ENCODE measurements at regions not wholly inside any gene's neighbourhood (a gene's known extent, or its start where the extent isn't known, plus 50 kb on each side); places are given as distances from the start of the nearest gene placed in this dataset.
A peak's percentile ranks its signal among the peaks of the same experiment; 100 is the strongest.

- 78 to 88% methylated on average over 4 to 6 of the region's 7 CpGs for WGBS, 2 donors
- Histone ChIP-seq H3K9me3 (no peaks in the 10 kb centered on the region), H3K4me3 (no peak overlapping the region), H3K27me3 (no peaks in the 10 kb centered on the region), H3K27ac (peak overlapping the region in 1 of 4 donors; percentile 1), H3K36me3 (no peaks in the 10 kb centered on the region), H3K4me1 (peaks cover 0 to 17% (median 5%) of the 10 kb centered on the region in 3 donors)
- TF ChIP-seq CTCF (IDR thresholded peaks at IDR 0.05): no peak
- TF ChIP-seq POLR2A (IDR thresholded peaks at IDR 0.05): no peak
- DNase-seq: no peak
- intact Hi-C loops (cut with DNase I): no loop called here
These were observed 176.5 kb downstream of the SNX18 start for GRCh38 chr5:54693936-54694657.

- TF ChIP-seq CTCF (IDR thresholded peaks at IDR 0.05): no peak
- TF ChIP-seq POLR2A (IDR thresholded peaks at IDR 0.05): no peak
- Histone ChIP-seq H3K4me3 (no peak overlapping the region), H3K4me1 (peaks cover 0 to 15% (median 5%) of the 10 kb centered on the region in 3 donors), H3K27ac (no peak overlapping the region), H3K9me3 (no peaks in the 10 kb centered on the region), H3K36me3 (no peaks in the 10 kb centered on the region), H3K27me3 (no peaks in the 10 kb centered on the region)
- intact Hi-C loops (cut with DNase I): no loop called here
- no peak for DNase-seq
- 60 to 78% methylated on average over 4 of the region's 4 CpGs for WGBS, 2 donors
These were observed 175.1 kb downstream of the SNX18 start for GRCh38 chr5:54692631-54693030.

GRCh38 chr5:54691656-54692055 is 174.1 kb downstream of the SNX18 start:
- Histone ChIP-seq H3K36me3 (no peaks in the 10 kb centered on the region), H3K27ac (no peak overlapping the region), H3K27me3 (no peaks in the 10 kb centered on the region), H3K4me3 (no peak overlapping the region), H3K4me1 (peaks cover 0 to 6% (median 0%) of the 10 kb centered on the region in 3 donors), H3K9me3 (no peaks in the 10 kb centered on the region)
- DNase-seq: no peak
- 76 to 78% methylated on average over 3 of the region's 3 CpGs for WGBS, 2 donors
- TF ChIP-seq CTCF (IDR thresholded peaks at IDR 0.05): no peak
- TF ChIP-seq POLR2A (IDR thresholded peaks at IDR 0.05): no peak
- intact Hi-C loops (cut with DNase I): no loop called here

- intact Hi-C loops (cut with DNase I): no loop called here
- H3K36me3 ChIP-seq: no peaks in the 10 kb centered on the region
- H3K9me3 ChIP-seq: no peaks in the 10 kb centered on the region
- no peaks in the 10 kb centered on the region for H3K4me1 ChIP-seq
- DNase-seq: no peak
- 77 to 87% methylated on average over 3 of the region's 3 CpGs for WGBS, 2 donors
- H3K4me3 ChIP-seq: no peak overlapping the region
- H3K27me3 ChIP-seq: no peaks in the 10 kb centered on the region
- TF ChIP-seq POLR2A (IDR thresholded peaks at IDR 0.05) (no peak), CTCF (IDR thresholded peaks at IDR 0.05) (no peak)
- H3K27ac ChIP-seq: no peak overlapping the region
These were observed 172.1 kb downstream of the SNX18 start for GRCh38 chr5:54689411-54690251.

GRCh38 chr5:54680998-54681397 is 163.4 kb downstream of the SNX18 start:
- intact Hi-C loops (cut with DNase I): no loop called here
- Histone ChIP-seq H3K36me3 (no peaks in the 10 kb centered on the region), H3K27ac (peak overlapping the region in 1 of 4 donors; percentile 10), H3K4me1 (peaks cover 0 to 6% (median 0%) of the 10 kb centered on the region in 3 donors), H3K27me3 (no peaks in the 10 kb centered on the region), H3K9me3 (no peaks in the 10 kb centered on the region), H3K4me3 (no peak overlapping the region)
- WGBS, 2 donors: 61 to 62% methylated on average over 5 of the region's 5 CpGs
- no peak for DNase-seq
- TF ChIP-seq POLR2A (IDR thresholded peaks at IDR 0.05) (no peak), CTCF (IDR thresholded peaks at IDR 0.05) (no peak)
